ENCODE measurements at regions not wholly inside any gene's neighbourhood (a gene's known extent, or its start where the extent isn't known, plus 50 kb on each side); places are given as distances from the start of the nearest gene placed in this dataset.
A peak's percentile ranks its signal among the peaks of the same experiment; 100 is the strongest.

- H3K4me3 ChIP-seq = no peak overlapping the region
- intact Hi-C loops (cut with DNase I, micrococcal nuclease) = no loop called here
- no peak for TF ChIP-seq CTCF (IDR thresholded peaks at IDR 0.05)
- no peak for DNase-seq
- ATAC-seq = no peak
- no peaks in the 10 kb centered on the region for H3K36me3 ChIP-seq (ENCODE audit: low read depth)
- no peaks in the 10 kb centered on the region for H3K4me1 ChIP-seq (ENCODE audit: low read depth)
- H3K9me3 ChIP-seq = no peaks in the 10 kb centered on the region
Observed at GRCh38 chr10:123611243-123611642, 54.9 kb upstream of the GPR26 start.

GRCh38 chr10:123611876-123612275 is 54.3 kb upstream of the GPR26 start:
- ATAC-seq = no peak
- no peak for DNase-seq
- Histone ChIP-seq H3K4me3 (no peak overlapping the region), H3K36me3 (ENCODE audit: low read depth) (no peaks in the 10 kb centered on the region), H3K4me1 (ENCODE audit: low read depth) (no peaks in the 10 kb centered on the region), H3K9me3 (no peaks in the 10 kb centered on the region)
- no peak for TF ChIP-seq CTCF (IDR thresholded peaks at IDR 0.05)
- intact Hi-C loops (cut with DNase I, micrococcal nuclease) = no loop called here

- Histone ChIP-seq H3K36me3 (ENCODE audit: low read depth) (no peaks in the 10 kb centered on the region), H3K4me3 (no peak overlapping the region), H3K4me1 (ENCODE audit: low read depth) (no peaks in the 10 kb centered on the region), H3K9me3 (no peaks in the 10 kb centered on the region)
- DNase-seq (no peak), ATAC-seq (no peak)
- no peak for TF ChIP-seq CTCF (IDR thresholded peaks at IDR 0.05)
- intact Hi-C loops (cut with DNase I, micrococcal nuclease) = no loop called here
Observed at GRCh38 chr10:123613346-123613850, 52.8 kb upstream of the GPR26 start.

GRCh38 chr10:123614888-123615287 is 51.3 kb upstream of the GPR26 start:
- Histone ChIP-seq H3K9me3 (no peaks in the 10 kb centered on the region), H3K36me3 (ENCODE audit: low read depth) (no peaks in the 10 kb centered on the region), H3K4me3 (no peak overlapping the region), H3K4me1 (ENCODE audit: low read depth) (no peaks in the 10 kb centered on the region)
- intact Hi-C loops (cut with DNase I, micrococcal nuclease) = no loop called here
- TF ChIP-seq CTCF (IDR thresholded peaks at IDR 0.05) = no peak
- DNase-seq (peak in 2 of 3 donors; percentile 69 to 87), ATAC-seq (peak; percentile 78)
